ENCODE measurements at regions not wholly inside any gene's neighbourhood (a gene's known extent, or its start where the extent isn't known, plus 50 kb on each side); places are given as distances from the start of the nearest gene placed in this dataset.

GRCh38 chr13:31460061-31460460 is 260.3 kb downstream of the B3GLCT start:
- Histone ChIP-seq H3K27me3 (no peaks in the 10 kb centered on the region), H3K4me1 (no peaks in the 10 kb centered on the region), H3K27ac (replicated peaks in 1 of 4) (no peak overlapping the region), H3K36me3 (no peaks in the 10 kb centered on the region), H3K4me3 (no peak overlapping the region), H3K9me3 (no peaks in the 10 kb centered on the region)
- TF ChIP-seq CTCF (IDR thresholded peaks at IDR 0.05) (no peak), POLR2AphosphoS5 (IDR thresholded peaks at IDR 0.05) (no peak), EP300 (IDR thresholded peaks at IDR 0.05) (no peak), POLR2A (IDR thresholded peaks at IDR 0.05; ENCODE audit: low read depth) (no peak)
- DNase-seq (ENCODE audit: extremely low spot score), result no peak
- WGBS, result 79% methylated on average over 3 of the region's 3 CpGs
- intact Hi-C loops (cut with DNase I), result no loop called here

GRCh38 chr13:31461923-31462322 is 262.1 kb downstream of the B3GLCT start:
- DNase-seq (ENCODE audit: extremely low spot score), result no peak
- Histone ChIP-seq H3K4me1 (no peaks in the 10 kb centered on the region), H3K36me3 (no peaks in the 10 kb centered on the region), H3K4me3 (no peak overlapping the region), H3K27ac (replicated peaks in 1 of 4) (no peak overlapping the region), H3K9me3 (no peaks in the 10 kb centered on the region), H3K27me3 (no peaks in the 10 kb centered on the region)
- intact Hi-C loops (cut with DNase I), result no loop called here
- no peak for TF ChIP-seq POLR2A (IDR thresholded peaks at IDR 0.05; ENCODE audit: low read depth)
- TF ChIP-seq EP300 (IDR thresholded peaks at IDR 0.05), result no peak
- no peak for TF ChIP-seq CTCF (IDR thresholded peaks at IDR 0.05)
- no peak for TF ChIP-seq POLR2AphosphoS5 (IDR thresholded peaks at IDR 0.05)
- 88% methylated on average over 5 of the region's 5 CpGs for WGBS

- intact Hi-C loops (cut with DNase I), result no loop called here
- no peaks in the 10 kb centered on the region for H3K9me3 ChIP-seq
- WGBS, result 94% methylated on average over 3 of the region's 3 CpGs
Observed at GRCh38 chr13:31462766-31463165, 263.0 kb downstream of the B3GLCT start.

GRCh38 chr13:31468114-31468902 is 268.5 kb downstream of the B3GLCT start:
- H3K27ac ChIP-seq (replicated peaks in 1 of 4), result no peak overlapping the region
- no peaks in the 10 kb centered on the region for H3K9me3 ChIP-seq
- no peaks in the 10 kb centered on the region for H3K27me3 ChIP-seq
- TF ChIP-seq POLR2A (IDR thresholded peaks at IDR 0.05; ENCODE audit: low read depth) (no peak), CTCF (IDR thresholded peaks at IDR 0.05) (no peak), EP300 (IDR thresholded peaks at IDR 0.05) (no peak), POLR2AphosphoS5 (IDR thresholded peaks at IDR 0.05) (no peak)
- H3K4me3 ChIP-seq, result no peak overlapping the region
- H3K36me3 ChIP-seq, result no peaks in the 10 kb centered on the region
- H3K4me1 ChIP-seq, result no peaks in the 10 kb centered on the region
- intact Hi-C loops (cut with DNase I), result no loop called here
- no peak for DNase-seq (ENCODE audit: extremely low spot score)
- 66% methylated on average over 12 of the region's 12 CpGs for WGBS

More at GRCh38 chr13:31462766-31463165, 263.0 kb downstream of the B3GLCT start:
- no peaks in the 10 kb centered on the region for H3K4me1 ChIP-seq
- no peaks in the 10 kb centered on the region for H3K27me3 ChIP-seq
- no peaks in the 10 kb centered on the region for H3K36me3 ChIP-seq
- no peak for DNase-seq (ENCODE audit: extremely low spot score)
- no peak overlapping the region for H3K4me3 ChIP-seq
- TF ChIP-seq POLR2AphosphoS5 (IDR thresholded peaks at IDR 0.05), result no peak
- H3K27ac ChIP-seq (replicated peaks in 1 of 4), result no peak overlapping the region

GRCh38 chr13:31469377-31469776 is 269.6 kb downstream of the B3GLCT start:
- Histone ChIP-seq H3K4me1 (no peaks in the 10 kb centered on the region), H3K9me3 (no peaks in the 10 kb centered on the region), H3K36me3 (no peaks in the 10 kb centered on the region), H3K27me3 (no peaks in the 10 kb centered on the region), H3K27ac (replicated peaks in 1 of 4) (no peak overlapping the region), H3K4me3 (no peak overlapping the region)
- no peak for DNase-seq (ENCODE audit: extremely low spot score)
- TF ChIP-seq CTCF (IDR thresholded peaks at IDR 0.05) (no peak), POLR2AphosphoS5 (IDR thresholded peaks at IDR 0.05) (no peak), EP300 (IDR thresholded peaks at IDR 0.05) (no peak), POLR2A (IDR thresholded peaks at IDR 0.05; ENCODE audit: low read depth) (no peak)
- intact Hi-C loops (cut with DNase I), result no loop called here

Data from esophagus muscularis mucosa (tissue), 4 donors.